ENCODE measurements at regions not wholly inside any gene's neighbourhood (a gene's known extent, or its start where the extent isn't known, plus 50 kb on each side); places are given as distances from the start of the nearest gene placed in this dataset.

GRCh38 chr7:92976931-92977330 lies 140.6 kb upstream of the CDK6 start:
- DNase-seq (ENCODE audit: low read depth): no peak
- no peak overlapping the region for H3K4me3 ChIP-seq (ENCODE audit: low read depth, low read length)
- TF ChIP-seq MAX (IDR thresholded peaks at IDR 0.05; ENCODE audit: low read depth, low read length): no peak

- no peak for DNase-seq (ENCODE audit: low read depth)
- TF ChIP-seq MAX (IDR thresholded peaks at IDR 0.05; ENCODE audit: low read depth, low read length) (no peak), POLR2A (IDR thresholded peaks at IDR 0.05; ENCODE audit: extremely low read depth, insufficient read length) (no peak), CTCF (IDR thresholded peaks at IDR 0.05; ENCODE audit: low read depth, low read length) (no peak), MYC (IDR thresholded peaks at IDR 0.05; ENCODE audit: low read depth, low read length) (no peak)
- H3K4me3 ChIP-seq (ENCODE audit: low read depth, low read length): no peak overlapping the region
These were observed 137.6 kb upstream of the CDK6 start for GRCh38 chr7:92973974-92974373.

- H3K4me3 ChIP-seq (ENCODE audit: low read depth, low read length): no peak overlapping the region
- TF ChIP-seq CTCF (IDR thresholded peaks at IDR 0.05; ENCODE audit: low read depth, low read length) (no peak), MYC (IDR thresholded peaks at IDR 0.05; ENCODE audit: low read depth, low read length) (no peak), POLR2A (IDR thresholded peaks at IDR 0.05; ENCODE audit: extremely low read depth, insufficient read length) (no peak), MAX (IDR thresholded peaks at IDR 0.05; ENCODE audit: low read depth, low read length) (no peak)
- DNase-seq (ENCODE audit: low read depth): no peak
These were observed 136.9 kb upstream of the CDK6 start for GRCh38 chr7:92973293-92973731.

- no peak overlapping the region for H3K4me3 ChIP-seq (ENCODE audit: low read depth, low read length)
- TF ChIP-seq CTCF (IDR thresholded peaks at IDR 0.05; ENCODE audit: low read depth, low read length): no peak
- TF ChIP-seq MYC (IDR thresholded peaks at IDR 0.05; ENCODE audit: low read depth, low read length): no peak
- no peak for TF ChIP-seq POLR2A (IDR thresholded peaks at IDR 0.05; ENCODE audit: extremely low read depth, insufficient read length)
- TF ChIP-seq MAX (IDR thresholded peaks at IDR 0.05; ENCODE audit: low read depth, low read length): no peak
- DNase-seq (ENCODE audit: low read depth): no peak
These were observed 136.1 kb upstream of the CDK6 start for GRCh38 chr7:92972441-92972840.

- no peak overlapping the region for H3K4me3 ChIP-seq (ENCODE audit: low read depth, low read length)
- TF ChIP-seq POLR2A (IDR thresholded peaks at IDR 0.05; ENCODE audit: extremely low read depth, insufficient read length): no peak
- TF ChIP-seq MYC (IDR thresholded peaks at IDR 0.05; ENCODE audit: low read depth, low read length): no peak
- no peak for TF ChIP-seq MAX (IDR thresholded peaks at IDR 0.05; ENCODE audit: low read depth, low read length)
- no peak for TF ChIP-seq CTCF (IDR thresholded peaks at IDR 0.05; ENCODE audit: low read depth, low read length)
- DNase-seq (ENCODE audit: low read depth): no peak
These were observed 132.7 kb upstream of the CDK6 start for GRCh38 chr7:92969061-92969460.

- H3K4me3 ChIP-seq (ENCODE audit: low read depth, low read length): no peak overlapping the region
- DNase-seq (ENCODE audit: low read depth): no peak
- TF ChIP-seq CTCF (IDR thresholded peaks at IDR 0.05; ENCODE audit: low read depth, low read length): no peak
- no peak for TF ChIP-seq MAX (IDR thresholded peaks at IDR 0.05; ENCODE audit: low read depth, low read length)
- TF ChIP-seq POLR2A (IDR thresholded peaks at IDR 0.05; ENCODE audit: extremely low read depth, insufficient read length): no peak
- no peak for TF ChIP-seq MYC (IDR thresholded peaks at IDR 0.05; ENCODE audit: low read depth, low read length)
These were observed 132.1 kb upstream of the CDK6 start for GRCh38 chr7:92968502-92968901.
